HEK293 (cell line): ENCODE measurements at regions not wholly inside any gene's neighbourhood (a gene's known extent, or its start where the extent isn't known, plus 50 kb on each side); places are given as distances from the start of the nearest gene placed in this dataset.

Source experiments
- AEBP2 ChIP-seq: fragments of 450-650 bp; formaldehyde crosslinking; IDR thresholded peaks from 2 replicates; pipeline ENCODE4 v1.5.1; 2016; ENCODE audit warnings: missing biosample characterization, missing genetic modification characterization, borderline replicate concordance
- CTCF ChIP-seq: fragments of 450-650 bp; formaldehyde crosslinking; IDR thresholded peaks from 2 replicates; pipeline ENCODE4 v1.5.1; 2016; ENCODE audit warnings: missing biosample characterization, missing genetic modification characterization
- ZBTB11 ChIP-seq: fragments of 450-650 bp; formaldehyde crosslinking; conservative IDR thresholded peaks from 2 replicates; pipeline ENCODE4 v1.5.1; 2016; ENCODE audit warnings: low read depth, missing biosample characterization, missing genetic modification characterization
- ZBTB8A ChIP-seq: fragments of 450-650 bp; formaldehyde crosslinking; IDR thresholded peaks from 2 replicates; pipeline ENCODE4 v1.5.1; 2016; ENCODE audit warnings: missing biosample characterization, missing genetic modification characterization
- ZEB2 ChIP-seq: fragments of 450-650 bp; formaldehyde crosslinking; IDR thresholded peaks from 2 replicates; pipeline ENCODE4 v1.5.1; 2016; ENCODE audit warnings: missing biosample characterization, missing genetic modification characterization
- ZNF121 ChIP-seq: fragments of 450-650 bp; formaldehyde crosslinking; IDR thresholded peaks from 2 replicates; pipeline ENCODE4 v1.5.1; 2016; ENCODE audit warnings: missing biosample characterization, missing genetic modification characterization
- ZNF510 ChIP-seq: fragments of 450-650 bp; formaldehyde crosslinking; IDR thresholded peaks from 2 replicates; pipeline ENCODE4 v1.5.1; 2018; ENCODE audit warnings: mild to moderate bottlenecking, missing genetic modification characterization, missing biosample characterization; ENCODE audit not compliant: insufficient replicate concordance
- ZNF639 ChIP-seq: fragments of 450-650 bp; formaldehyde crosslinking; IDR thresholded peaks from 2 replicates; pipeline ENCODE4 v1.5.1; 2016; ENCODE audit warnings: missing biosample characterization, missing genetic modification characterization

- no peak for TF ChIP-seq ZBTB11 (tag by site-specific recombination)
- no peak for TF ChIP-seq CTCF (tag by site-specific recombination)
- TF ChIP-seq ZBTB8A (tag by site-specific recombination): no peak
- TF ChIP-seq ZEB2 (tag by site-specific recombination): no peak
- TF ChIP-seq ZNF121 (tag by site-specific recombination): no peak
- TF ChIP-seq ZNF510 (tag by site-specific recombination): no peak
- TF ChIP-seq AEBP2 (tag by site-specific recombination): no peak
- TF ChIP-seq ZNF639 (tag by site-specific recombination): no peak
Measured at GRCh38 chr19:31841755-31842154, 492.5 kb upstream of the TSHZ3 start.
